22Rv1 (cell line): ENCODE measurements at regions not wholly inside any gene's neighbourhood (a gene's known extent, or its start where the extent isn't known, plus 50 kb on each side); places are given as distances from the start of the nearest gene placed in this dataset.

Experiments used
- H3K27ac ChIP-seq: fragments of 450-650 bp; 2 replicates; pipeline ENCODE4 v1.5.1; 2017
- CTCF ChIP-seq: fragments of 450-650 bp; IDR thresholded peaks from 2 replicates; pipeline ENCODE4 v1.5.1; 2017; ENCODE audit warnings: mild to moderate bottlenecking
- ZFX ChIP-seq: fragments of 450-650 bp; IDR thresholded peaks from 2 replicates; pipeline ENCODE4 v1.6.1; 2017; ENCODE audit warnings: antibody characterized with exemption, borderline replicate concordance

GRCh38 chr13:87925006-87925405 lies 253.8 kb downstream of the SLITRK5 start:
- H3K27ac ChIP-seq: no peak overlapping the region
- TF ChIP-seq ZFX (no peak), CTCF (no peak)

DNA sequence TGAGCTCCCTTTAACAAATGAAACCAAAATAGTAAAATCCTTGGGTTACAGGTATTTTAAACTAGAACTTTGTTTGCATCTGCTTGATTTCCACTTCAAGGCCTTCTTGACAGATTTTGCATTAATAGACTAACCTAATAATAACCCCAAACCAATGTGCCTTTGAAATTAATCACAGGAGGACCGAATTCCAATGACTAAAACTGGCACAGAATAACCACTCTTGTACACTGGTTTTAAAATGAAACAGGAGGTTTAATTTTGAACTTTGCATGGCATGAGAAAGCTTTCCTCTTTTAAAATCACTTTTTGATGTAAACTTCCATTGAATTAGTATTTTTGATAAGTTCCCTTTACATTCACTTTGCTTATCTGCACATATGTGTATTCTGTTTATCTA lies 269.6 kb downstream of the SLITRK5 start:
- TF ChIP-seq CTCF (no peak), ZFX (no peak)
- no peak overlapping the region for H3K27ac ChIP-seq

GRCh38 chr13:87941226-87941625 lies 270.1 kb downstream of the SLITRK5 start:
- H3K27ac ChIP-seq: no peak overlapping the region
- no peak for TF ChIP-seq ZFX

- no peak overlapping the region for H3K27ac ChIP-seq
- TF ChIP-seq ZFX (no peak), CTCF (no peak)
Measured at GRCh38 chr13:87942205-87942604, 271.0 kb downstream of the SLITRK5 start.

- no peak for TF ChIP-seq CTCF
- no peak for TF ChIP-seq ZFX
Measured at GRCh38 chr13:87944038-87944437, 272.9 kb downstream of the SLITRK5 start.

DNA sequence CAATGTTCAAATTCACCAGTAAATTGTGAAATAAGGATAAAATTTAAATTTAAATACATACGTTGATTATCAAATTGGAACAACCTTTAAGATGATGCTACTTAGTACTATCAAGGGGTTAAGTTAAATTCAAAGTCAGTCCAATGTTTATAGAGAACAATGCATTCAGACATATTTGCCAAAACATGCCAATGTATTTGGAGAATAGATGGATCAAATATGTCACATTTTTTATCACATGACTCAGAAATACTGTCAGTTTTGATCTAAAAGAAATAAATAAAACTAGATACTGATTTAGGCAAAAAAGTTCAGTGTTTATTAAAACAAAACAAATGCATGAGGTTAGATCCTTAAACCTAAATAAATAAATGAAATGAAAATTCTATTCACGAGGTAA lies 281.2 kb downstream of the SLITRK5 start:
- H3K27ac ChIP-seq: no peak overlapping the region
- no peak for TF ChIP-seq CTCF
- no peak for TF ChIP-seq ZFX

More at GRCh38 chr13:87944038-87944437, 272.9 kb downstream of the SLITRK5 start:
- H3K27ac ChIP-seq: no peak overlapping the region

DNA sequence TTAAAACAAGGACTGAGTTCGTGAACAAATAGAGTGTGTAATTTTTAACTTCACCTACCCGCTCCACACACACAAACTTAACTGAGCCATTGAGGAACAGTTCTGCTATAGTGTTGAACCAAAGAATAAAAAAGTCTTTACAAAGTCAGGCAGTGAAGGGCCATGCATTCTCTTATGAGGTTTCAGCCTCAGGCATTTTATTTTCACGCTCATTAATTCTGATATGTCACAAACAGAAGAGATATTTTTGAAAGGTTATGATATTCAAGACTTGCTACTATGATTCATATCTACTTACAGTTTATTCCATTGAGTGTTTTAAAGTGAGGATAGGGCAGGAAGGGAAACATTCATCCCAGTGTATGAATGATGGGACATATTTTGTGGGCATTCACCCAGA lies 282.2 kb downstream of the SLITRK5 start:
- H3K27ac ChIP-seq: no peak overlapping the region
- TF ChIP-seq ZFX (no peak), CTCF (no peak)

GRCh38 chr13:87954091-87954490 lies 282.9 kb downstream of the SLITRK5 start:
- H3K27ac ChIP-seq: no peak overlapping the region
- no peak for TF ChIP-seq ZFX
- TF ChIP-seq CTCF: no peak
